ENCODE measurements at regions not wholly inside any gene's neighbourhood (a gene's known extent, or its start where the extent isn't known, plus 50 kb on each side); places are given as distances from the start of the nearest gene placed in this dataset.

- no peak overlapping the region for H3K9ac ChIP-seq (replicated peaks in 1 of 4; ENCODE audit: extremely low read depth in 1 of 4, low read depth in 3 of 4, low read length in 3 of 4)
- no peaks in the 10 kb centered on the region for H3K27me3 ChIP-seq (replicated peaks in 1 of 4; ENCODE audit: control insufficient read depth in 3 of 4, extremely low read depth in 1 of 4, insufficient read depth in 3 of 4, low read length in 3 of 4)
- no peak overlapping the region for H4K8ac ChIP-seq (ENCODE audit: extremely low read depth, insufficient read depth, low read length)
- 87% methylated on average over 1 of the region's 1 CpG; no CpG with 5 or more reads in 1 of the 2 experiments for WGBS, 2 experiments (ENCODE audit: extremely low coverage in 1 of 2, insufficient coverage in 1 of 2, insufficient read length in 1 of 2, insufficient replicate concordance in 2 of 2, low coverage in 1 of 2, low lambda C conversion rate in 2 of 2, missing lambda C conversion rate in 1 of 2)
- H4K20me1 ChIP-seq (replicated peaks in 1 of 2; ENCODE audit: control insufficient read depth in 1 of 2, insufficient read depth in 2 of 2, low read length in 2 of 2), result no peaks in the 10 kb centered on the region
- ChIA-PET POLR2A (ENCODE audit: partially characterized antibody) (no interaction called here), CTCF (ENCODE audit: partially characterized antibody) (no interaction called here)
- no peak overlapping the region for H3K23ac ChIP-seq (ENCODE audit: insufficient read length)
- H4K91ac ChIP-seq (replicated peaks; ENCODE audit: insufficient read length, low read length), result no peak overlapping the region
- H2BK5ac ChIP-seq (ENCODE audit: low read depth, low read length), result no peak overlapping the region
- H3K36me3 ChIP-seq (ENCODE audit: control insufficient read depth in 2 of 4, insufficient read depth in 4 of 4, low read length in 3 of 4), result no peaks in the 10 kb centered on the region
- no peaks in the 10 kb centered on the region for H3K79me1 ChIP-seq (ENCODE audit: low read depth, low read length)
- H3K14ac ChIP-seq (ENCODE audit: insufficient read length), result no peak overlapping the region
- H3K56ac ChIP-seq (replicated peaks; ENCODE audit: insufficient read length, low read depth, low read length), result no peak overlapping the region
- TF ChIP-seq ZNF274 (IDR thresholded peaks at IDR 0.05; ENCODE audit: borderline replicate concordance, extremely low read depth, low read length), result no peak
- TF ChIP-seq CREB1 (IDR thresholded peaks at IDR 0.05), result no peak
- no peak for TF ChIP-seq SIRT6 (IDR thresholded peaks at IDR 0.05; ENCODE audit: low read length)
- no peak for TF ChIP-seq KDM5A (IDR thresholded peaks at IDR 0.05; ENCODE audit: low read length)
- TF ChIP-seq USF2 (IDR thresholded peaks at IDR 0.05; ENCODE audit: low read length), result no peak
- TF ChIP-seq GTF2F1 (IDR thresholded peaks at IDR 0.05; ENCODE audit: borderline replicate concordance, low read depth, low read length), result no peak
- TF ChIP-seq RAD21 (IDR thresholded peaks at IDR 0.05 in 1 of 2, conservative IDR thresholded peaks at IDR 0.05 in 1 of 2; ENCODE audit: low read depth in 2 of 2, low read length in 2 of 2), result no peak
- TF ChIP-seq TCF12 (IDR thresholded peaks at IDR 0.05; ENCODE audit: low read depth, low read length), result no peak
- no peak for TF ChIP-seq RFX5 (IDR thresholded peaks at IDR 0.05; ENCODE audit: borderline replicate concordance, low read depth, low read length)
- no peak for TF ChIP-seq RBBP5 (IDR thresholded peaks at IDR 0.05; ENCODE audit: borderline replicate concordance, low read depth, low read length)
- no peak overlapping the region for H3K4ac ChIP-seq (replicated peaks; ENCODE audit: insufficient read length, low read depth, low read length)
- no peak overlapping the region for H2AK5ac ChIP-seq (ENCODE audit: low read depth, low read length)
- H4K5ac ChIP-seq (ENCODE audit: insufficient read length, low read depth, low read length), result no peak overlapping the region
- H2BK20ac ChIP-seq (ENCODE audit: low read length), result no peak overlapping the region
- H2BK15ac ChIP-seq (ENCODE audit: low read length), result no peak overlapping the region
- H3K4me3 ChIP-seq (ENCODE audit: extremely low read depth in 1 of 4, insufficient read depth in 2 of 4, low read depth in 3 of 4, low read length in 4 of 4), result no peak overlapping the region
- H2BK12ac ChIP-seq (ENCODE audit: low read depth, low read length), result no peak overlapping the region
- H3K4me2 ChIP-seq (ENCODE audit: insufficient read depth in 1 of 2, low read depth in 2 of 2, low read length in 2 of 2), result no peak overlapping the region
- H3K4me1 ChIP-seq (replicated peaks in 1 of 4; ENCODE audit: control insufficient read depth in 3 of 4, insufficient read depth in 4 of 4, low read length in 3 of 4), result no peaks in the 10 kb centered on the region
- DNase-seq (ENCODE audit: low read depth in 1 of 2, low spot score in 2 of 2) (no peak), FAIRE-seq (no peak)
- H3K79me2 ChIP-seq (ENCODE audit: control insufficient read depth in 1 of 2, insufficient read depth in 2 of 2, low read length in 2 of 2), result no peaks in the 10 kb centered on the region
- H2BK120ac ChIP-seq (replicated peaks; ENCODE audit: low read depth, low read length), result no peak overlapping the region
- H2AFZ ChIP-seq (ENCODE audit: low read length), result no peak overlapping the region
- H3K18ac ChIP-seq (ENCODE audit: extremely low read depth, low read length), result no peak overlapping the region
- no peaks in the 10 kb centered on the region for H3K9me3 ChIP-seq (ENCODE audit: insufficient read depth in 2 of 2, low read depth in 1 of 2, low read length in 1 of 2)
- no peaks in the 10 kb centered on the region for H3K23me2 ChIP-seq (ENCODE audit: low read depth, low read length)
- no peak overlapping the region for H3K27ac ChIP-seq (ENCODE audit: low read depth, low read length)
Observed at GRCh38 chr7:46613551-46613950, 692.5 kb upstream of the IGFBP3 start.

Data from H1 (cell line).